ENCODE measurements at regions not wholly inside any gene's neighbourhood (a gene's known extent, or its start where the extent isn't known, plus 50 kb on each side); places are given as distances from the start of the nearest gene placed in this dataset.
"Not testable (repeated sequence)": the region's sequence is repeated elsewhere in the genome, so short reads cannot be mapped to it uniquely, and the experiment has no call there.

GRCh38 chr4:167842487-167842886, 249.8 kb upstream of the ANXA10 start:
- H2AFZ ChIP-seq (ENCODE audit: low read depth, low read length) = no peak overlapping the region
- no peaks in the 10 kb centered on the region for H4K20me1 ChIP-seq (ENCODE audit: insufficient read depth)
- H3K36me3 ChIP-seq (ENCODE audit: insufficient read depth, low read length) = no peaks in the 10 kb centered on the region
- H3K4me3 ChIP-seq (ENCODE audit: low read length) = no peak overlapping the region
- H3F3A ChIP-seq (ENCODE audit: insufficient read depth, low read length, poor library complexity, severe bottlenecking) = no peaks in the 10 kb centered on the region
- H3K79me2 ChIP-seq (replicated peaks; ENCODE audit: insufficient read depth, low read length) = no peaks in the 10 kb centered on the region
- H3K4me2 ChIP-seq (ENCODE audit: low read length) = no peak overlapping the region
- no peak overlapping the region for H3K9ac ChIP-seq (ENCODE audit: low read length)
- H3K9me3 ChIP-seq (ENCODE audit: low read length) = no peaks in the 10 kb centered on the region
- H3K27ac ChIP-seq (ENCODE audit: low read length) = no peak overlapping the region
- no peaks in the 10 kb centered on the region for H3K27me3 ChIP-seq (ENCODE audit: insufficient read depth, low read depth, low read length)
- no peaks in the 10 kb centered on the region for H3K9me2 ChIP-seq (ENCODE audit: insufficient read depth, low read length)
- TF ChIP-seq CTCF (IDR thresholded peaks at IDR 0.05; ENCODE audit: poor library complexity, severe bottlenecking) = no peak
- TF ChIP-seq TAF1 (IDR thresholded peaks at IDR 0.05; ENCODE audit: low read depth) = no peak
- TF ChIP-seq RAD21 (conservative IDR thresholded peaks at IDR 0.05) = no peak
- no peak for TF ChIP-seq MXI1 (conservative IDR thresholded peaks at IDR 0.05; ENCODE audit: poor library complexity, severe bottlenecking)
- no peak for TF ChIP-seq POLR2AphosphoS5 (IDR thresholded peaks at IDR 0.05)
- TF ChIP-seq EZH2 (IDR thresholded peaks at IDR 0.05; ENCODE audit: borderline replicate concordance, insufficient read depth, low read length, poor library complexity, severe bottlenecking) = no peak
- TF ChIP-seq EP300 (conservative IDR thresholded peaks at IDR 0.05; ENCODE audit: poor library complexity, severe bottlenecking) = no peak
- no peak for TF ChIP-seq REST (IDR thresholded peaks at IDR 0.05; ENCODE audit: borderline replicate concordance)
- TF ChIP-seq SMC3 (conservative IDR thresholded peaks at IDR 0.05; ENCODE audit: poor library complexity) = no peak

- H3K4me2 ChIP-seq (ENCODE audit: low read length) = no peak overlapping the region
- no peaks in the 10 kb centered on the region for H4K20me1 ChIP-seq (ENCODE audit: insufficient read depth)
- no peak overlapping the region for H3K9ac ChIP-seq (ENCODE audit: low read length)
- H3F3A ChIP-seq (ENCODE audit: insufficient read depth, low read length, poor library complexity, severe bottlenecking) = no peaks in the 10 kb centered on the region
- no peak overlapping the region for H2AFZ ChIP-seq (ENCODE audit: low read depth, low read length)
- H3K27ac ChIP-seq (ENCODE audit: low read length) = no peak overlapping the region
- TF ChIP-seq SMC3 (conservative IDR thresholded peaks at IDR 0.05; ENCODE audit: poor library complexity) = no peak
- TF ChIP-seq TAF1 (IDR thresholded peaks at IDR 0.05; ENCODE audit: low read depth) = no peak
- TF ChIP-seq EP300 (conservative IDR thresholded peaks at IDR 0.05; ENCODE audit: poor library complexity, severe bottlenecking) = no peak
- TF ChIP-seq POLR2AphosphoS5 (IDR thresholded peaks at IDR 0.05) = no peak
- no peak for TF ChIP-seq EZH2 (IDR thresholded peaks at IDR 0.05; ENCODE audit: borderline replicate concordance, insufficient read depth, low read length, poor library complexity, severe bottlenecking)
- TF ChIP-seq REST (IDR thresholded peaks at IDR 0.05; ENCODE audit: borderline replicate concordance) = no peak
- no peak for TF ChIP-seq CTCF (IDR thresholded peaks at IDR 0.05; ENCODE audit: poor library complexity, severe bottlenecking)
- no peak for TF ChIP-seq MXI1 (conservative IDR thresholded peaks at IDR 0.05; ENCODE audit: poor library complexity, severe bottlenecking)
- no peak for TF ChIP-seq RAD21 (conservative IDR thresholded peaks at IDR 0.05)
- no peaks in the 10 kb centered on the region for H3K9me3 ChIP-seq (ENCODE audit: low read length)
- H3K4me3 ChIP-seq (ENCODE audit: low read length) = no peak overlapping the region
- no peaks in the 10 kb centered on the region for H3K79me2 ChIP-seq (replicated peaks; ENCODE audit: insufficient read depth, low read length)
- H3K36me3 ChIP-seq (ENCODE audit: insufficient read depth, low read length) = no peaks in the 10 kb centered on the region
- no peaks in the 10 kb centered on the region for H3K27me3 ChIP-seq (ENCODE audit: insufficient read depth, low read depth, low read length)
- H3K9me2 ChIP-seq (ENCODE audit: insufficient read depth, low read length) = no peaks in the 10 kb centered on the region
Measured at GRCh38 chr4:167854881-167855280, 237.5 kb upstream of the ANXA10 start.

- H2AFZ ChIP-seq (ENCODE audit: low read depth, low read length); H3K4me2 ChIP-seq (ENCODE audit: low read length); H3F3A ChIP-seq (ENCODE audit: insufficient read depth, low read length, poor library complexity, severe bottlenecking); H3K27me3 ChIP-seq (ENCODE audit: insufficient read depth, low read depth, low read length); H3K9me3 ChIP-seq (ENCODE audit: low read length); H4K20me1 ChIP-seq (ENCODE audit: insufficient read depth); H3K27ac ChIP-seq (ENCODE audit: low read length); H3K4me3 ChIP-seq (ENCODE audit: low read length); H3K9me2 ChIP-seq (ENCODE audit: insufficient read depth, low read length); H3K36me3 ChIP-seq (ENCODE audit: insufficient read depth, low read length); H3K79me2 ChIP-seq (replicated peaks; ENCODE audit: insufficient read depth, low read length); H3K9ac ChIP-seq (ENCODE audit: low read length): not testable (repeated sequence)
Measured at GRCh38 chr4:167858127-167858526, 234.2 kb upstream of the ANXA10 start.

Data from neural cell (in vitro differentiated cells).